ENCODE measurements at regions not wholly inside any gene's neighbourhood (a gene's known extent, or its start where the extent isn't known, plus 50 kb on each side); places are given as distances from the start of the nearest gene placed in this dataset.

- TF ChIP-seq CTCF (optimal IDR thresholded peaks at IDR 0.05 in 1 of 3, IDR thresholded peaks at IDR 0.05 in 1 of 3, conservative IDR thresholded peaks at IDR 0.05 in 1 of 3; ENCODE audit: extremely low read depth in 1 of 3, insufficient read depth in 2 of 3, low read length in 3 of 3) (no peak), EZH2 (IDR thresholded peaks at IDR 0.05; ENCODE audit: low read length) (no peak)
These were observed 1141.1 kb downstream of the CDH11 start for GRCh38 chr16:63980763-63981162.

Measured in keratinocyte (primary cell).